GM12878 (cell line): ENCODE measurements at regions not wholly inside any gene's neighbourhood (a gene's known extent, or its start where the extent isn't known, plus 50 kb on each side); places are given as distances from the start of the nearest gene placed in this dataset.

ENCODE experiments used
- ATAC-seq: fragments of 200-7000 bp; cut with Tn5 transposase; 3 replicates; pipeline ENCODE4 v1.9.1; 2020; ENCODE audit warnings: mild to moderate bottlenecking, moderate library complexity
- BruUV-seq: library from RNA; stranded (reverse); fragments of 400-500 nt; replicated peaks from 2 replicates; lab custom pipeline; 2021; lab: Mats Ljungman, UMichigan
- CTCF ChIA-PET: fragments of 300-600 bp; sonication (Branson Sonifier 250); formaldehyde crosslinking; extraction: SDS; loops from one replicate; lab custom pipeline; 2021; ENCODE audit warnings: inconsistent platforms; lab: Yijun Ruan, JAX
- POLR2A ChIA-PET: fragments of 350-600 bp; formaldehyde crosslinking; extraction: SDS; loops from one replicate; lab custom pipeline; 2021; ENCODE audit warnings: inconsistent platforms; lab: Charles Lee
- RAD21 ChIA-PET: fragments of 300-600 bp; sonication (Branson Sonifier 250); formaldehyde crosslinking; loops from one replicate; lab custom pipeline; 2023; ENCODE audit warnings: antibody characterized with exemption; ENCODE audit not compliant: unreplicated experiment; lab: Charles Lee
- SMC1A ChIA-PET: fragments of 300-600 bp; sonication (Branson Sonifier 250); formaldehyde crosslinking; loops from one replicate; lab custom pipeline; 2023; ENCODE audit not compliant: unreplicated experiment, uncharacterized antibody; lab: Charles Lee
- DNase-seq: peaks from one replicate; pipeline ENCODE4 v3.0.0-alpha.2; 2011; ENCODE audit warnings: low read depth, low spot score
- FAIRE-seq: peaks from 3 replicates; lab custom pipeline; 2011; peaks lifted over from hg19 to GRCh38; lab: Jason Lieb, UNC
- H2AFZ ChIP-seq: 2 replicates; pipeline ENCODE4 v1.6.0; 2011; ENCODE audit warnings: low read depth, low read length, control low read depth; ENCODE audit not compliant: control insufficient read depth
- H3K27ac ChIP-seq: 2 replicates; pipeline ENCODE4 v1.5.1; 2011; ENCODE audit warnings: control low read depth; ENCODE audit not compliant: control insufficient read depth, insufficient read depth
- H3K27me3 ChIP-seq, 2 experiments: replicated peaks in 1 of 2; 2 replicates each; pipeline versions ENCODE4 v1.6.0 to v1.6.1; 2011; ENCODE audit warnings: low read length in 1 of 2; ENCODE audit not compliant: control insufficient read depth in 2 of 2, insufficient read depth in 2 of 2
- H3K36me3 ChIP-seq, 2 experiments: 2 replicates each; pipeline ENCODE4 v1.5.1; 2011; ENCODE audit warnings: low read length in 1 of 2; ENCODE audit not compliant: control insufficient read depth in 2 of 2, insufficient read depth in 2 of 2
- H3K4me1 ChIP-seq: 2 replicates; pipeline ENCODE4 v1.6.1; 2011; ENCODE audit warnings: mild to moderate bottlenecking, low read length, moderate library complexity, mixed read lengths; ENCODE audit not compliant: control insufficient read depth, insufficient read depth
- H3K4me2 ChIP-seq: 2 replicates; pipeline ENCODE4 v1.6.0; 2011; ENCODE audit warnings: control low read depth; ENCODE audit not compliant: control insufficient read depth, insufficient read depth
- H3K4me3 ChIP-seq: fragments of 200-600 bp; sonication (generic); 2 replicates; pipeline ENCODE4 v1.5.1; 2016
- H3K79me2 ChIP-seq: 2 replicates; pipeline ENCODE4 v1.6.0; 2011; ENCODE audit warnings: low read length; ENCODE audit not compliant: control insufficient read depth, insufficient read depth
- H3K9ac ChIP-seq: 2 replicates; pipeline ENCODE4 v1.8.0; 2011; ENCODE audit warnings: low read length, control low read depth, mixed read lengths; ENCODE audit not compliant: control insufficient read depth, insufficient read depth
- H3K9me3 ChIP-seq: replicated peaks from 3 replicates; pipeline ENCODE4 v1.5.1; 2011; ENCODE audit warnings: mild to moderate bottlenecking, low read length; ENCODE audit not compliant: control insufficient read depth, insufficient read depth
- H4K20me1 ChIP-seq: 2 replicates; pipeline ENCODE4 v1.6.0; 2011; ENCODE audit not compliant: control insufficient read depth, insufficient read depth
- CHD2 ChIP-seq: IDR thresholded peaks from 2 replicates; pipeline ENCODE4 v1.6.1; 2011; ENCODE audit warnings: low read depth, low read length, improper control_type of control experiment, borderline replicate concordance
- CREM ChIP-seq: IDR thresholded peaks from 2 replicates; pipeline ENCODE4 v1.6.1; 2014; ENCODE audit warnings: antibody characterized with exemption, low read depth
- HDAC2 ChIP-seq: fragments of 200-600 bp; sonication (generic); IDR thresholded peaks from 2 replicates; pipeline ENCODE4 v1.6.1; 2017
- KAT2A ChIP-seq: conservative IDR thresholded peaks from 2 replicates; pipeline ENCODE4 v1.6.1; 2011; ENCODE audit warnings: low read depth, low read length; ENCODE audit not compliant: control insufficient read depth
- LARP7 ChIP-seq: fragments of 450-650 bp; IDR thresholded peaks from 2 replicates; pipeline ENCODE4 v1.6.1; 2017; ENCODE audit warnings: mild to moderate bottlenecking
- MYC ChIP-seq: IDR thresholded peaks from 2 replicates; pipeline ENCODE4 v1.6.1; 2011; ENCODE audit warnings: mild to moderate bottlenecking, low read length, moderate library complexity, inconsistent platforms; ENCODE audit not compliant: insufficient read depth, insufficient replicate concordance, insufficient read length, severe bottlenecking
- NFXL1 ChIP-seq: fragments of 450-650 bp; IDR thresholded peaks from 2 replicates; pipeline ENCODE4 v1.6.1; 2017; ENCODE audit warnings: antibody characterized with exemption, mild to moderate bottlenecking, borderline replicate concordance
- NR2C1 ChIP-seq: fragments of 450-650 bp; IDR thresholded peaks from 2 replicates; pipeline ENCODE4 v1.6.1; 2017; ENCODE audit warnings: antibody characterized with exemption, mild to moderate bottlenecking, moderate library complexity
- PAX5 ChIP-seq: IDR thresholded peaks from 2 replicates; pipeline ENCODE4 v1.6.1; 2011; ENCODE audit warnings: low read depth, low read length, borderline replicate concordance
- POLR2AphosphoS2 ChIP-seq: IDR thresholded peaks from 2 replicates; pipeline ENCODE4 v1.6.1; 2011; ENCODE audit warnings: low read depth, mild to moderate bottlenecking, low read length, improper control_type of control experiment, moderate library complexity
- RUNX3 ChIP-seq: IDR thresholded peaks from 2 replicates; pipeline ENCODE4 v1.6.1; 2012; ENCODE audit warnings: low read length, inconsistent platforms
- TCF12 ChIP-seq: IDR thresholded peaks from 2 replicates; pipeline ENCODE4 v1.6.1; 2011; ENCODE audit warnings: low read depth, mild to moderate bottlenecking, low read length
- TCF7 ChIP-seq: IDR thresholded peaks from 2 replicates; pipeline ENCODE4 v1.6.1; 2014; ENCODE audit warnings: antibody characterized with exemption, borderline replicate concordance
- WGBS: methylation state at CpG from one replicate; pipeline ENCODE4 v1.1.6; 2016; ENCODE audit warnings: low lambda C conversion rate; ENCODE audit not compliant: insufficient replicate concordance, insufficient coverage; ENCODE audit errors: missing lambda C conversion rate; 5-methylcytosine and 5-hydroxymethylcytosine counted together
- in situ Hi-C: fragments of 300-500 bp; cut with MboI; formaldehyde crosslinking; loops from 9 replicates; pipeline ENCODE4 v1.14.3; 2018; ENCODE audit warnings: mixed read lengths
- intact Hi-C: fragments of 100-400 bp; cut with micrococcal nuclease; formaldehyde crosslinking; loops from one replicate; pipeline ENCODE4 v1.14.2; 2022; ENCODE audit not compliant: unreplicated experiment
- TF ChIP-seq, protein P1 (sequence below): IDR thresholded peaks from 2 replicates; pipeline ENCODE4 v1.6.1; 2012; ENCODE audit warnings: low read depth, low read length, improper control_type of control experiment
- TF ChIP-seq, protein P2 (sequence below): fragments of 450-650 bp; IDR thresholded peaks from 2 replicates; pipeline ENCODE4 v1.6.1; 2016; ENCODE audit warnings: mild to moderate bottlenecking
- TF ChIP-seq, protein P3 (sequence below): fragments of 150-350 bp; IDR thresholded peaks from 2 replicates; pipeline ENCODE4 v1.6.1; 2014; ENCODE audit warnings: mild to moderate bottlenecking, low read depth, low read length
- TF ChIP-seq, protein P4 (sequence below): fragments of 450-650 bp; IDR thresholded peaks from 2 replicates; pipeline ENCODE4 v1.6.1; 2014; ENCODE audit warnings: mild to moderate bottlenecking
- TF ChIP-seq, protein P5 (sequence below): IDR thresholded peaks from 2 replicates; pipeline ENCODE4 v1.6.1; 2011; ENCODE audit warnings: borderline replicate concordance, low read depth, mild to moderate bottlenecking, moderate library complexity, mixed read lengths, low read length; ENCODE audit not compliant: insufficient read depth; ENCODE audit errors: extremely low read length

DNA sequence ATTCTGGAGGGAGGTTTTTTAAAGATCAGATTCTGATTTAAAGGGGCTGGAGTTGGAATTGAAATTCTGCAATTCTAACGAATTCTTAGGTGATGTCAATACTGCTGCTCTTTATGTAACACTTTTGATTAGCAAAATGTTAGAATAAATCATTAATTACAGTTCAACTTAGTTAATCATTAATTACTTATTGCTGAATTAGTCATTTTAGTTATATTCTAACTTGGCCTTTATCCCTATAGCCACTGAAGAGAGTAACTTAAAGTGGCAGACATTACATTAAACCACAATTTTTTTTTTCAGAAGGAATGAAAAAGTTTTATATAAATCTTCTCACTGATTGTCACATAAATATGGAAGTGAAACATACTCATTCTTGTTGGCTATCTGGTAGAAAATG is 206.6 kb upstream of the ITM2A start:
- FAIRE-seq, result no peak
- CTCF ChIA-PET, result no interaction called here
- Histone ChIP-seq H3K27me3 (no peaks in the 10 kb centered on the region), H3K27ac (no peak overlapping the region), H4K20me1 (no peaks in the 10 kb centered on the region), H3K4me1 (no peaks in the 10 kb centered on the region), H3K36me3 (no peaks in the 10 kb centered on the region), H3K9ac (no peak overlapping the region), H3K4me3 (no peak overlapping the region), H3K79me2 (no peaks in the 10 kb centered on the region), H3K4me2 (no peak overlapping the region), H2AFZ (no peak overlapping the region), H3K9me3 (no peaks in the 10 kb centered on the region)
- DNase-seq, result no peak
- POLR2A ChIA-PET, result no interaction called here
- no peak for ATAC-seq
- SMC1A ChIA-PET, result no interaction called here
- intact Hi-C loops, result no loop called here
- in situ Hi-C loops, result no loop called here
- RAD21 ChIA-PET, result no interaction called here
- 0% methylated on average over 1 of the region's 1 CpG for WGBS
- TF ChIP-seq, protein P1, sequence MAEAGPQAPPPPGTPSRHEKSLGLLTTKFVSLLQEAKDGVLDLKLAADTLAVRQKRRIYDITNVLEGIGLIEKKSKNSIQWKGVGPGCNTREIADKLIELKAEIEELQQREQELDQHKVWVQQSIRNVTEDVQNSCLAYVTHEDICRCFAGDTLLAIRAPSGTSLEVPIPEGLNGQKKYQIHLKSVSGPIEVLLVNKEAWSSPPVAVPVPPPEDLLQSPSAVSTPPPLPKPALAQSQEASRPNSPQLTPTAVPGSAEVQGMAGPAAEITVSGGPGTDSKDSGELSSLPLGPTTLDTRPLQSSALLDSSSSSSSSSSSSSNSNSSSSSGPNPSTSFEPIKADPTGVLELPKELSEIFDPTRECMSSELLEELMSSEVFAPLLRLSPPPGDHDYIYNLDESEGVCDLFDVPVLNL, result no peak
- TF ChIP-seq, protein P2, sequence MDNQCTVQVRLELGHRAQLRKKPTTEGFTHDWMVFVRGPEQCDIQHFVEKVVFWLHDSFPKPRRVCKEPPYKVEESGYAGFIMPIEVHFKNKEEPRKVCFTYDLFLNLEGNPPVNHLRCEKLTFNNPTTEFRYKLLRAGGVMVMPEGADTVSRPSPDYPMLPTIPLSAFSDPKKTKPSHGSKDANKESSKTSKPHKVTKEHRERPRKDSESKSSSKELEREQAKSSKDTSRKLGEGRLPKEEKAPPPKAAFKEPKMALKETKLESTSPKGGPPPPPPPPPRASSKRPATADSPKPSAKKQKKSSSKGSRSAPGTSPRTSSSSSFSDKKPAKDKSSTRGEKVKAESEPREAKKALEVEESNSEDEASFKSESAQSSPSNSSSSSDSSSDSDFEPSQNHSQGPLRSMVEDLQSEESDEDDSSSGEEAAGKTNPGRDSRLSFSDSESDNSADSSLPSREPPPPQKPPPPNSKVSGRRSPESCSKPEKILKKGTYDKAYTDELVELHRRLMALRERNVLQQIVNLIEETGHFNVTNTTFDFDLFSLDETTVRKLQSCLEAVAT, result no peak
- no peak for TF ChIP-seq LARP7
- no peak for TF ChIP-seq MYC
- no peak for TF ChIP-seq KAT2A
- TF ChIP-seq TCF12, result no peak
- TF ChIP-seq RUNX3, result no peak
- TF ChIP-seq NR2C1, result no peak
- TF ChIP-seq PAX5, result no peak
- TF ChIP-seq, protein P3, sequence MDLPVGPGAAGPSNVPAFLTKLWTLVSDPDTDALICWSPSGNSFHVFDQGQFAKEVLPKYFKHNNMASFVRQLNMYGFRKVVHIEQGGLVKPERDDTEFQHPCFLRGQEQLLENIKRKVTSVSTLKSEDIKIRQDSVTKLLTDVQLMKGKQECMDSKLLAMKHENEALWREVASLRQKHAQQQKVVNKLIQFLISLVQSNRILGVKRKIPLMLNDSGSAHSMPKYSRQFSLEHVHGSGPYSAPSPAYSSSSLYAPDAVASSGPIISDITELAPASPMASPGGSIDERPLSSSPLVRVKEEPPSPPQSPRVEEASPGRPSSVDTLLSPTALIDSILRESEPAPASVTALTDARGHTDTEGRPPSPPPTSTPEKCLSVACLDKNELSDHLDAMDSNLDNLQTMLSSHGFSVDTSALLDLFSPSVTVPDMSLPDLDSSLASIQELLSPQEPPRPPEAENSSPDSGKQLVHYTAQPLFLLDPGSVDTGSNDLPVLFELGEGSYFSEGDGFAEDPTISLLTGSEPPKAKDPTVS, result no peak
- no peak for TF ChIP-seq TCF7
- TF ChIP-seq, protein P4, sequence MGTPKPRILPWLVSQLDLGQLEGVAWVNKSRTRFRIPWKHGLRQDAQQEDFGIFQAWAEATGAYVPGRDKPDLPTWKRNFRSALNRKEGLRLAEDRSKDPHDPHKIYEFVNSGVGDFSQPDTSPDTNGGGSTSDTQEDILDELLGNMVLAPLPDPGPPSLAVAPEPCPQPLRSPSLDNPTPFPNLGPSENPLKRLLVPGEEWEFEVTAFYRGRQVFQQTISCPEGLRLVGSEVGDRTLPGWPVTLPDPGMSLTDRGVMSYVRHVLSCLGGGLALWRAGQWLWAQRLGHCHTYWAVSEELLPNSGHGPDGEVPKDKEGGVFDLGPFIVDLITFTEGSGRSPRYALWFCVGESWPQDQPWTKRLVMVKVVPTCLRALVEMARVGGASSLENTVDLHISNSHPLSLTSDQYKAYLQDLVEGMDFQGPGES, result no peak
- TF ChIP-seq, protein P5, sequence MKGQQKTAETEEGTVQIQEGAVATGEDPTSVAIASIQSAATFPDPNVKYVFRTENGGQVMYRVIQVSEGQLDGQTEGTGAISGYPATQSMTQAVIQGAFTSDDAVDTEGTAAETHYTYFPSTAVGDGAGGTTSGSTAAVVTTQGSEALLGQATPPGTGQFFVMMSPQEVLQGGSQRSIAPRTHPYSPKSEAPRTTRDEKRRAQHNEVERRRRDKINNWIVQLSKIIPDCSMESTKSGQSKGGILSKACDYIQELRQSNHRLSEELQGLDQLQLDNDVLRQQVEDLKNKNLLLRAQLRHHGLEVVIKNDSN, result no peak
- no peak for TF ChIP-seq NFXL1
- no peak for TF ChIP-seq CHD2
- TF ChIP-seq HDAC2, result no peak
- no peak for TF ChIP-seq CREM
- TF ChIP-seq POLR2AphosphoS2, result no peak
- BruUV-seq, result no TSS peak
